ENCODE measurements at regions not wholly inside any gene's neighbourhood (a gene's known extent, or its start where the extent isn't known, plus 50 kb on each side); places are given as distances from the start of the nearest gene placed in this dataset.

- no peak for TF ChIP-seq EP300 (IDR thresholded peaks at IDR 0.05; ENCODE audit: low read depth)
- TF ChIP-seq CTCF (IDR thresholded peaks at IDR 0.05): no peak
- TF ChIP-seq POLR2A (IDR thresholded peaks at IDR 0.05): no peak
- no peak for TF ChIP-seq POLR2AphosphoS5 (IDR thresholded peaks at IDR 0.05)
These were observed 185.8 kb downstream of the TTLL2 start for GRCh38 chr6:167510648-167511047.
